ENCODE measurements at regions not wholly inside any gene's neighbourhood (a gene's known extent, or its start where the extent isn't known, plus 50 kb on each side); places are given as distances from the start of the nearest gene placed in this dataset.
"Not testable (repeated sequence)": the region's sequence is repeated elsewhere in the genome, so short reads cannot be mapped to it uniquely, and the experiment has no call there.

DNA sequence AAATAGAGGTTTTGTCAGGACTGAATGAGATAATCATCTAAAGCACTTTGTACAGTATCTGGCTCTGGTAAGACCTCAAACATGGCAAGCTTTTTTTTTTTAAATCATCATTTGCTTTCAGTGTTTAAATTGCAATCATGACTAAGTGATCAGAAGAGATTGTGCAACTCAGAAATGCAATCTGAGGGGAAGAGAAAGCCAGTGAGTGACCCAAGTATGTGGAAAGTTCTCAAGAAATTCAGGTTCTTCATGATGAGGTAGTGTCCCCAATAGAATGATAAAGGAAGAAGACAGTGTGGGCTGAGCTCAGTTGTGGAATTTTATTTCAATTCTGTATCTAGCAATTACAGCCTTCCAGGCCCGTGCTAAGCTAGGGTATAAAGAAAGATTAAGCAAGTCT is 132.2 kb upstream of the TBC1D5 start:
- H3K27ac ChIP-seq (ENCODE audit: low read depth in 1 of 2, low read length in 1 of 2): no peak overlapping the region
- no peak for DNase-seq (ENCODE audit: low read depth in 6 of 9, low spot score in 9 of 9)
- H3K27me3 ChIP-seq (ENCODE audit: control insufficient read depth in 2 of 2, insufficient read depth in 1 of 2, low read length in 1 of 2): no peaks in the 10 kb centered on the region
- peaks cover 0 to 2% of the 10 kb centered on the region in 2 donors for H3K9me3 ChIP-seq (ENCODE audit: control insufficient read depth in 2 of 2, insufficient read depth in 1 of 2, low read length in 1 of 2)
- 96% methylated on average over 1 of the region's 1 CpG for WGBS
- no peak overlapping the region for H3K4me3 ChIP-seq (ENCODE audit: low read length in 2 of 2)
- H3K36me3 ChIP-seq (ENCODE audit: control insufficient read depth in 2 of 2, insufficient read depth in 2 of 2, low read length in 1 of 2): no peaks in the 10 kb centered on the region
- H3K4me1 ChIP-seq (ENCODE audit: control insufficient read depth in 2 of 2, insufficient read depth in 2 of 2, low read length in 2 of 2): no peaks in the 10 kb centered on the region

DNA sequence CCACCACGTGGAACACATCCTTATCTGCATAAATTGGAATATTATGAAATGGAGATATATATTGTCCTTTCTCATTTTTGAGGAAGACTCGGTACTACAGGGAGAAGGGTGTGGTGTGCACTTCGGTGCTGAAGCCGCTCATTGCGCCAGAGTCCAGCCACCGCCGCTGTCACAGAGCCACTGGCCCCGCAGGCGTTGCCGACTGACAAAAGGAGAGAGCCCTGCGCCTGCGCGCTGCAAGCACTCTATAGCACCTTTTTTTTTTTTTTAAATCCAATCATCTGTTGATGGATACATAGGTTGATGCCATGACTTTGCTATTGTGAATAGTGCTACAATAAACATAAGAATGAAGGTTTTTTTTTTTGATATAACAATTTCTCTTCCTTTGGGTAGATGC is 130.0 kb upstream of the TBC1D5 start:
- H3K4me1 ChIP-seq (ENCODE audit: control insufficient read depth in 2 of 2, insufficient read depth in 2 of 2, low read length in 2 of 2): no peaks in the 10 kb centered on the region
- no peaks in the 10 kb centered on the region for H3K27me3 ChIP-seq (ENCODE audit: control insufficient read depth in 2 of 2, insufficient read depth in 1 of 2, low read length in 1 of 2)
- DNase-seq (ENCODE audit: low read depth in 6 of 9, low spot score in 9 of 9): no peak
- H3K27ac ChIP-seq (ENCODE audit: low read depth in 1 of 2, low read length in 1 of 2): no peak overlapping the region
- H3K4me3 ChIP-seq (ENCODE audit: low read length in 2 of 2): no peak overlapping the region
- H3K36me3 ChIP-seq (ENCODE audit: control insufficient read depth in 2 of 2, insufficient read depth in 2 of 2, low read length in 1 of 2): no peaks in the 10 kb centered on the region
- WGBS: 97% methylated on average over 13 of the region's 13 CpGs
- H3K9me3 ChIP-seq (ENCODE audit: control insufficient read depth in 2 of 2, insufficient read depth in 1 of 2, low read length in 1 of 2): peaks cover 0 to 2% of the 10 kb centered on the region in 2 donors

DNA sequence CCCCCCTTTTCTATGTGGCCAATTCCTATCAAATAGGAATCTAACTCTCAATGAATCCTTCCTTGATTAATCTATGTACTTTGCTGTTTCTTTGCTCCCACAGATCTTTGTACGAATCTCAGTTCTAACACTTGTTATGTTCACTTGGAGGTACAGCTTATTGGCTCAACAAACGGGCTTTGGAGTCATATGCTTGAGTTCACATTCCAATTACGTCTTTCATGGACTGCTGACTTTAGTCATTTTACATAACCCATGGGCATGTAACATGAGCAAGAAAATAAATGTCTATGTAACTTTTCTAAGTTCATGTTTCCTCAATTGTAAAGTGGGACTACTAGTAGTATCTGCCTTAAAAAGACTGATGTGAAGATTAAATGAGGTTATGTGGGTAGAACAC is 123.2 kb upstream of the TBC1D5 start:
- no peaks in the 10 kb centered on the region for H3K36me3 ChIP-seq (ENCODE audit: control insufficient read depth in 2 of 2, insufficient read depth in 2 of 2, low read length in 1 of 2)
- no peak overlapping the region for H3K27ac ChIP-seq (ENCODE audit: low read depth in 1 of 2, low read length in 1 of 2)
- no peaks in the 10 kb centered on the region for H3K9me3 ChIP-seq (ENCODE audit: control insufficient read depth in 2 of 2, insufficient read depth in 1 of 2, low read length in 1 of 2)
- 95% methylated on average over 3 of the region's 3 CpGs for whole genome bisulfite sequencing
- H3K27me3 ChIP-seq (ENCODE audit: control insufficient read depth in 2 of 2, insufficient read depth in 1 of 2, low read length in 1 of 2): no peaks in the 10 kb centered on the region
- H3K4me1 ChIP-seq (ENCODE audit: control insufficient read depth in 2 of 2, insufficient read depth in 2 of 2, low read length in 2 of 2): no peaks in the 10 kb centered on the region
- DNase-seq (ENCODE audit: low read depth in 6 of 9, low spot score in 9 of 9): no peak
- no peak overlapping the region for H3K4me3 ChIP-seq (ENCODE audit: low read length in 2 of 2)

DNA sequence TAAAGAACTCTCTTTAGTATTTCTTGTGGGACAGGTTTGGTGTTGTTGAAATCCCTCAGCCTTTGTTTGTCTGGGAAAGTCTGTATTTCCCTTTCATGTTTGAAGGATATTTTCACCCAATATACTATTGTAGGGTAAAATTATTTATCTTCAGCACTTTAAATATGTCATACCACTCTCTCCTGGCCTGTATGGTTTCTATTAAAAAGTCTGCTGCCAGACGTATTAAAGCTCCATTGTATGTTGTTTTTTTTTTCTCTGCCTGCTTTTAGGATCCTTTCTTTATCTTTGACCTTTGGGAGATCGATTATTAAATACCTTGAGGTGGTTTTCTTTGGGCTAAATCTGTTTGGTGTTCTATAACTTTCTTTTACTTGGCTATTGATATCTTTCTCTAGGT is 119.0 kb upstream of the TBC1D5 start:
- 95% methylated on average over 2 of the region's 2 CpGs for WGBS
- no peaks in the 10 kb centered on the region for H3K4me1 ChIP-seq (ENCODE audit: control insufficient read depth in 2 of 2, insufficient read depth in 2 of 2, low read length in 2 of 2)
- no peak overlapping the region for H3K27ac ChIP-seq (ENCODE audit: low read depth in 1 of 2, low read length in 1 of 2)
- no peaks in the 10 kb centered on the region for H3K27me3 ChIP-seq (ENCODE audit: control insufficient read depth in 2 of 2, insufficient read depth in 1 of 2, low read length in 1 of 2)
- H3K4me3 ChIP-seq (ENCODE audit: low read length in 2 of 2): no peak overlapping the region
- H3K9me3 ChIP-seq (ENCODE audit: control insufficient read depth in 2 of 2, insufficient read depth in 1 of 2, low read length in 1 of 2): no peaks in the 10 kb centered on the region
- no peaks in the 10 kb centered on the region for H3K36me3 ChIP-seq (ENCODE audit: control insufficient read depth in 2 of 2, insufficient read depth in 2 of 2, low read length in 1 of 2)
- no peak for DNase-seq (ENCODE audit: low read depth in 6 of 9, low spot score in 9 of 9)

DNA sequence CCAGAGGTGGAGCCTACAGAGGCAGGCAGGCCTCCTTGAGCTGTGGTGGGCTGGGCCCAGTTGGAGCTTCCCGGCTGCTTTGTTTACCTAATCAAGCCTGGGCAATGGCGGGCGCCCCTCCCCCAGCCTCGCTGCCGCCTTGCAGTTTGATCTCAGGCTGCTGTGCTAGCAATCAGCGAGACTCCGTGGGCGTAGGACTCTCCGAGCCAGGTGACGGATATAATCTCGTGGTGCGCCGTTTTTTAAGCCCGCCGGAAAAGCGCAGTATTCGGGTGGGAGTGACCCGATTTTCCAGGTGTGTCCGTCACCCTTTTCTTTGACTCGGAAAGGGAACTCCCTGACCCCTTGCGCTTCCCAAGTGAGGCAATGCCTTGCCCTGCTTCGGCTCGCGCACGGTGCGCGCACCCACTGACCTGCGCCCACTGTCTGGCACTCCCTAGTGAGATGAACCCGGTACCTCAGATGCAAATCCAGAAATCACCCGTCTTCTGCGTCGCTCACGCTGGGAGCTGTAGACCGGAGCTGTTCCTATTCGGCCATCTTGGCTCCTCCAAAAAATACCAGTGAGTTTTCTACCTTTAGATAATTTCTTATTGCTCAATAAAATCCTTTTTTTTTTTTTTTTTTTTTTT is 118.5 kb upstream of the TBC1D5 start:
- H3K4me1 ChIP-seq (ENCODE audit: control insufficient read depth in 2 of 2, insufficient read depth in 2 of 2, low read length in 2 of 2); H3K9me3 ChIP-seq (ENCODE audit: control insufficient read depth in 2 of 2, insufficient read depth in 1 of 2, low read length in 1 of 2); H3K27ac ChIP-seq (ENCODE audit: low read depth in 1 of 2, low read length in 1 of 2); H3K27me3 ChIP-seq (ENCODE audit: control insufficient read depth in 2 of 2, insufficient read depth in 1 of 2, low read length in 1 of 2); DNase-seq (ENCODE audit: low read depth in 6 of 9, low spot score in 9 of 9); H3K4me3 ChIP-seq (ENCODE audit: low read length in 2 of 2); H3K36me3 ChIP-seq (ENCODE audit: control insufficient read depth in 2 of 2, insufficient read depth in 2 of 2, low read length in 1 of 2): not testable (repeated sequence)
- 97% methylated on average over 34 of the region's 35 CpGs for WGBS

DNA sequence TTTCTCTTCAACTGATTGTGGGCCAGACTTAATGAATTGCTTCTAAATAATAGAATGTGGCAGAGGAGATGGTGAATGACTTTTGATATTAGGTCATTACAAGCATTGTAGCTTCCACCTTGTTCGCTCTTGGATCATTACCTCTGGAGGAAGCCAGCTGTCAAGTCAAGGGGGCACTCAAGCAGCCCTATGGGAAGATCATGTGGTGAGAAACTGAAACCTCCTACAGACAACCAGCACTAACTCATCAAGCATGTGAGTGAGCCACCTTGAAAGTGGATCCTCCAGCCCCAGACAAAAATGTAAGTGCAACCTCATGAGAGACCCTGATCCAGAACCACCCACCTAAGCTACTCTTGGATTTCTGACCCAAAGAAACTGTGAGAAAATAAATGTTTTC is 109.8 kb upstream of the TBC1D5 start:
- 98% methylated on average over 1 of the region's 1 CpG for WGBS
- DNase-seq (ENCODE audit: low read depth in 6 of 9, low spot score in 9 of 9): no peak
- Histone ChIP-seq H3K36me3 (ENCODE audit: control insufficient read depth in 2 of 2, insufficient read depth in 2 of 2, low read length in 1 of 2) (no peaks in the 10 kb centered on the region), H3K27me3 (ENCODE audit: control insufficient read depth in 2 of 2, insufficient read depth in 1 of 2, low read length in 1 of 2) (no peaks in the 10 kb centered on the region), H3K4me3 (ENCODE audit: low read length in 2 of 2) (no peak overlapping the region), H3K4me1 (ENCODE audit: control insufficient read depth in 2 of 2, insufficient read depth in 2 of 2, low read length in 2 of 2) (no peaks in the 10 kb centered on the region), H3K27ac (ENCODE audit: low read depth in 1 of 2, low read length in 1 of 2) (no peak overlapping the region), H3K9me3 (ENCODE audit: control insufficient read depth in 2 of 2, insufficient read depth in 1 of 2, low read length in 1 of 2) (no peaks in the 10 kb centered on the region)

DNA sequence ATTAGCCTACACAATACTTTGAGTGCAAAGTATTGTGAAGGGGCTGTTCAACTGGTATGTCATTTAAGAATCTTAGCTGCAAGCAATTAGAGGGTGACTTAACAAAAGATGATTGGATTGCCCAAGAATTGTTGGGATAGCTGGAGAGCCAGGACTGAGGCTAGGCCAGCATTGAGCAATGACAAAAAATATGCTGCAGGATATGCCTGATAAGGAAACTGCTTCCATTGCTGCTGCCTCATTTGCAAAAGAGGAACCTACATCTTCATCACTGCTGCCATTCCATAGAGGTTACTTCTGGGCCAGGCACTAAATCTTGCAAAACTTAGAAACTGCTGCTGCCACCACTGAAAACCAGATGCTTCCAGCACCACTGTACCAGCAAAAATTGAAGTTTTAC is 108.0 kb upstream of the TBC1D5 start:
- no peak overlapping the region for H3K27ac ChIP-seq (ENCODE audit: low read depth in 1 of 2, low read length in 1 of 2)
- no peaks in the 10 kb centered on the region for H3K27me3 ChIP-seq (ENCODE audit: control insufficient read depth in 2 of 2, insufficient read depth in 1 of 2, low read length in 1 of 2)
- no peaks in the 10 kb centered on the region for H3K36me3 ChIP-seq (ENCODE audit: control insufficient read depth in 2 of 2, insufficient read depth in 2 of 2, low read length in 1 of 2)
- no peaks in the 10 kb centered on the region for H3K9me3 ChIP-seq (ENCODE audit: control insufficient read depth in 2 of 2, insufficient read depth in 1 of 2, low read length in 1 of 2)
- no peak overlapping the region for H3K4me3 ChIP-seq (ENCODE audit: low read length in 2 of 2)
- DNase-seq (ENCODE audit: low read depth in 6 of 9, low spot score in 9 of 9): no peak
- no peaks in the 10 kb centered on the region for H3K4me1 ChIP-seq (ENCODE audit: control insufficient read depth in 2 of 2, insufficient read depth in 2 of 2, low read length in 2 of 2)

DNA sequence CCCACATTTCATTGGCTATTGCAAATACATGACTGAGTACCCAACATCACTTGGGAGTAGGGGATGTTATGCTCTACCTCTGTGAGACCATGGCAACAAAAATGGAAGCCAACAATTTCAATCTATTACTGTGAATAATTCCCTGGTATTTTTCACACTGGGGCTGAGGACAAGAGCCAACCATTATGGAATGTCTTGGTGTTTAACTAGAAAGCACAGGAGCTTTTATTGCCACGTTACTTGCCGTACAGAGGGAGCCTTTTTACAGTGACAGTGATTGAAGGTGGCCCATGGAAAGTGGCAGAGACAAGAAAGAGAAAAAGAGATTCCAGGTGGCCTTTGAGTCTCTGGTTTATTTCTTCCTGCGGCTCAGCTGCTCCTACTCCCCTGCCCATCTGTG is 105.7 kb upstream of the TBC1D5 start:
- Histone ChIP-seq H3K27me3 (ENCODE audit: control insufficient read depth in 2 of 2, insufficient read depth in 1 of 2, low read length in 1 of 2) (no peaks in the 10 kb centered on the region), H3K27ac (ENCODE audit: low read depth in 1 of 2, low read length in 1 of 2) (no peak overlapping the region), H3K36me3 (ENCODE audit: control insufficient read depth in 2 of 2, insufficient read depth in 2 of 2, low read length in 1 of 2) (no peaks in the 10 kb centered on the region), H3K4me1 (ENCODE audit: control insufficient read depth in 2 of 2, insufficient read depth in 2 of 2, low read length in 2 of 2) (no peaks in the 10 kb centered on the region), H3K9me3 (ENCODE audit: control insufficient read depth in 2 of 2, insufficient read depth in 1 of 2, low read length in 1 of 2) (no peaks in the 10 kb centered on the region), H3K4me3 (ENCODE audit: low read length in 2 of 2) (no peak overlapping the region)
- no peak for DNase-seq (ENCODE audit: low read depth in 6 of 9, low spot score in 9 of 9)
- WGBS: 96% methylated on average over 3 of the region's 3 CpGs

DNA sequence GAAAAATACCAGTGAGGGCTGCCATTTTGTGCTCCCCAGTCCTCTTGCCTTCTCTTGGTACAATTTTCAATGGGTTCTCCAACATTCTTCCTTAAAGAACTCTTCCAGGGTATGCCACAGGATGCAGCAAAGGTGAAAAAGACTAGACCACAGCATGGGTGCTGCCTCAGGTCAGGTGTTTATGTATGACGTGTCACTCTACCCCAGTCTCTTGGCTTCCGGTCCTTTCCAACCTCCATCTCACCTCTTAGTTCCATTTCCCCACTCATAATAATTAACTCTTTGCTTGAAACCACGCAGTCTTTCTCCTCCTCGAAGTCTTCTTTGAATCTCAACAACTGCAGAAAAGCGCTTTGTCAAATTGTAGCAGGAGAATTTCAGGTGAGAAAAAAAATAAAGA is 104.7 kb upstream of the TBC1D5 start:
- H3K27ac ChIP-seq (ENCODE audit: low read depth in 1 of 2, low read length in 1 of 2): no peak overlapping the region
- H3K4me3 ChIP-seq (ENCODE audit: low read length in 2 of 2): no peak overlapping the region
- no peaks in the 10 kb centered on the region for H3K27me3 ChIP-seq (ENCODE audit: control insufficient read depth in 2 of 2, insufficient read depth in 1 of 2, low read length in 1 of 2)
- H3K4me1 ChIP-seq (ENCODE audit: control insufficient read depth in 2 of 2, insufficient read depth in 2 of 2, low read length in 2 of 2): no peaks in the 10 kb centered on the region
- no peak for DNase-seq (ENCODE audit: low read depth in 6 of 9, low spot score in 9 of 9)
- 96% methylated on average over 5 of the region's 5 CpGs for WGBS
- no peaks in the 10 kb centered on the region for H3K36me3 ChIP-seq (ENCODE audit: control insufficient read depth in 2 of 2, insufficient read depth in 2 of 2, low read length in 1 of 2)
- H3K9me3 ChIP-seq (ENCODE audit: control insufficient read depth in 2 of 2, insufficient read depth in 1 of 2, low read length in 1 of 2): no peaks in the 10 kb centered on the region

DNA sequence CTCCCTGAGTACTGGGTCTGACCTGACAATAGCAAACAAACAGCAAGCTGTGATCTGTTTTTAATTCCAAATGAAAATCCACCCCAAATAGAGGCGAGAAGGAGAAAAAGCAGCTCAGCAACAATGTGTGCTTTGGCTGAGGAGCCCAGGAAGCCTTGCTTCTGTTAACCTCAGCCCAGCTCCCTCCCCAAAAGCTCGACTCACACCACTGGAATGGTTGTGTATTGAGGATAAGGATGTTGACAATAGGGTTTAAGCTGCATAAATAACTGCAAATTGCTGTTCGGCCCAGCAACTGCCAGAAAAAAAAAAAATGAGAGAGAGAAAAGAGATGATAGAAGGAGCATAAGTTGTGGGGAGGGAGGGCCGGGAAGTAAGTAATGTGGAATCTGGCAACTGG is 104.0 kb upstream of the TBC1D5 start:
- 97% methylated on average over 4 of the region's 4 CpGs for WGBS
- DNase-seq (ENCODE audit: low read depth in 6 of 9, low spot score in 9 of 9): no peak
- H3K4me1 ChIP-seq (ENCODE audit: control insufficient read depth in 2 of 2, insufficient read depth in 2 of 2, low read length in 2 of 2): no peaks in the 10 kb centered on the region
- H3K27me3 ChIP-seq (ENCODE audit: control insufficient read depth in 2 of 2, insufficient read depth in 1 of 2, low read length in 1 of 2): no peaks in the 10 kb centered on the region
- no peak overlapping the region for H3K4me3 ChIP-seq (ENCODE audit: low read length in 2 of 2)
- H3K27ac ChIP-seq (ENCODE audit: low read depth in 1 of 2, low read length in 1 of 2): no peak overlapping the region
- H3K9me3 ChIP-seq (ENCODE audit: control insufficient read depth in 2 of 2, insufficient read depth in 1 of 2, low read length in 1 of 2): no peaks in the 10 kb centered on the region
- H3K36me3 ChIP-seq (ENCODE audit: control insufficient read depth in 2 of 2, insufficient read depth in 2 of 2, low read length in 1 of 2): no peaks in the 10 kb centered on the region

Data from thymus (tissue), 11 donors.